ENCODE measurements at regions not wholly inside any gene's neighbourhood (a gene's known extent, or its start where the extent isn't known, plus 50 kb on each side); places are given as distances from the start of the nearest gene placed in this dataset.

DNA sequence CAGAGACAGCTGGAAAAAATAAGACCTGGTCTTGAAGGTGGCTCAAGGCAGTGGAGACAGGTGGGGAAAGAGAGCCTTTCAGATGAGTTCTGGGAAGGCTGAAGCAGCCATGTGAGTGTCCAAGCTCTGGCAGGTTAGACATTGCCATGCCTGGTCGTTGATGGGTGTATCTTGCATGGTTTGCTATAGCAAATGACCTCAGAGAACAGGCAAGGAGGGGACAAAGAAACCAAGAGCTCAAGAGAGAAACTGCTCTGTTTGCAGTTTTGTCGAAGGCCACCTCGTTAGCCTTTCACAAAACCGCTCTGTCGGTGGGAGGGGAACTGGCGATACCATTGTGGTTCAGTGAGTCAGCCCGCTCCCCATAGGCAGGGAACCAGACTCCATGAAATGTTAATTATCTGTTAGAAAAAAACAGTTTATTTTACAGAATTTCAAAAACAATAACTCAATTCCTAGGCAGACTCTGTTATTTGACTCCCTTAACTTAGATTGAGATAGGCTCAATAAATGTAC lies 82.8 kb upstream of the ARGLU1 start:
- in situ Hi-C loops (cut with MboI; ENCODE audit: low pct_unique_long_range_greater_than_20kb, low sequenced_read_pairs) = no loop called here
- no peak for DNase-seq

DNA sequence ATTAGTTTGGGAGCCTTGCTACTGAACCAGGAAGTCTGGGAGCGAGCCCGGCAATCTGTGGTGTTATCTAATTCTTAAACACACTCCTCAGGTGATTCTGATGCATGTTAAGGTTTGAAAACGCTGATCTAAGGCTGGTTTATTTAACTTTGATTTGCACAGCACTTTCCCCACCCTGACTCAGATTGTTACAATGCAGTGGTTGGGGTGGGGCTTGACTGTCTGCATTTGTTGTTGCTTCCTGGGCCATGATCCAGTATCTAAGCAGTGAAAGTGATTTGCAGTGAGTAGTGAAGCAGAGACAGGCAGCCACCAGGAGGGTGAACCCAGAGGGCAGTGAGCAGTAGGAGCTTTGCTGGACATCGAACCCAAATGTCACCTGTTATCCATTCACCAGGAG lies 81.6 kb upstream of the ARGLU1 start:
- DNase-seq = no peak
- in situ Hi-C loops (cut with MboI; ENCODE audit: low pct_unique_long_range_greater_than_20kb, low sequenced_read_pairs) = no loop called here

- in situ Hi-C loops (cut with MboI; ENCODE audit: low pct_unique_long_range_greater_than_20kb, low sequenced_read_pairs) = no loop called here
These were observed 72.6 kb upstream of the ARGLU1 start for GRCh38 chr13:106640515-106640914.

GRCh38 chr13:106637519-106637918 lies 69.6 kb upstream of the ARGLU1 start:
- DNase-seq = no peak
- in situ Hi-C loops (cut with MboI; ENCODE audit: low pct_unique_long_range_greater_than_20kb, low sequenced_read_pairs) = no loop called here

More at GRCh38 chr13:106640515-106640914, 72.6 kb upstream of the ARGLU1 start:
- DNase-seq = no peak

GRCh38 chr13:106636492-106636891 lies 68.6 kb upstream of the ARGLU1 start:
- no peak for DNase-seq

GRCh38 chr13:106635616-106636015 lies 67.7 kb upstream of the ARGLU1 start:
- no peak for DNase-seq
- in situ Hi-C loops (cut with MboI; ENCODE audit: low pct_unique_long_range_greater_than_20kb, low sequenced_read_pairs) = no loop called here

More at GRCh38 chr13:106636492-106636891, 68.6 kb upstream of the ARGLU1 start:
- in situ Hi-C loops (cut with MboI; ENCODE audit: low pct_unique_long_range_greater_than_20kb, low sequenced_read_pairs) = no loop called here

DNA sequence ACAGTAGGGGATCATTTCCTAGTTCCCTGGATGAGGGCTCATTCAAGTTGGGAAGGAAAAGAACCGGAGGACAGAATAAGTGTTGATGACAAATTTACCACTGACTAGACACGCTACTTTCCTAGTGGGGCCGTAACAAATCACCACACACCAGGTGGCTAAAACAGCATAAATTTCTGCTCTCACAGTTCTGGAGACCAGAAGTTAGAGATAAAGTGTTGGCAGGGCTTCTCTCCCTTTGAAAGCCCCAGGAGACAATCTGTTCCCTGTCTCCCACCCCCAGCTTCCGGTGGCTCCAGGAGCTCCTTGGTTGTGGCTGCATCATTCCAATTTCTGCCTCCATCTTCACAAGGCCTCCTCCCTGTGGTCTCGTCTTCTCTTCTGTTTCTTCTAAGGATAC lies 65.4 kb upstream of the ARGLU1 start:
- in situ Hi-C loops (cut with MboI; ENCODE audit: low pct_unique_long_range_greater_than_20kb, low sequenced_read_pairs) = no loop called here
- no peak for DNase-seq

GRCh38 chr13:106630650-106631049 lies 62.7 kb upstream of the ARGLU1 start:
- DNase-seq = peak; percentile 14

GRCh38 chr13:106630162-106630561 lies 62.2 kb upstream of the ARGLU1 start:
- in situ Hi-C loops (cut with MboI; ENCODE audit: low pct_unique_long_range_greater_than_20kb, low sequenced_read_pairs) = no loop called here
- DNase-seq = no peak

More at GRCh38 chr13:106630650-106631049, 62.7 kb upstream of the ARGLU1 start:
- in situ Hi-C loops (cut with MboI; ENCODE audit: low pct_unique_long_range_greater_than_20kb, low sequenced_read_pairs) = no loop called here

DNA sequence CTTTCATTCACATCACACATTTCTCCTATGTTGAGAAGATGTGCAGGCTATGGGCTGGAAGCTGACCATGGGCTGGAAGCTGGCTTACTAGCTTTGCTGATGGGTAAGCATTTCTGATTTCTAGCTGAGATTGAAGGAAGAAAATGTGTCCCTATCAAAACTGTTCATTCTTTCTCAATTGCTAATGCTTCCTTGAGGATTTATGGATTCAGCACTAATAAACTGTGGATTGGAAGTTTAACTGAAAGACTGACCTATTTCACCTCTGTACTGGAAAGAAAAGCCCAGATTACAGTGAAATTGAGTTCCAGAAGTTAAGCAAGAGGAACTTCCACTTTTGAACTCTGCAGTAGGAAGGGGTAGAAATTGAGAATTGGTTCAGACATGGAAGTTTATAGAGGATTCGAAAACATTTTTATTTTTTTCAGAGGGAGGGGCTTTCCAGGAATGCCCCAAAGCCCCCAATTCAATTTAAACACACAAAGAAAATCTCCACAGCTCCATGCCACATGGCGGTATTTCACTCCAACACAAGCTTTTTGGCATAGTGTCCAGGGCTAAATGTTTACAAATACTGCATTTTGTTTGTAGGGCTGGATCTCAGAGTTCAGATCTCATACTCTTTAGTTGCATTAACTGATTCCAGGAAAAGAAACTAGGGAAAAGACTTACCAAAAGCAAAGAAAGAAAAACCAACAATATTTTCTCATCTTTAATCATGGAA lies 61.2 kb upstream of the ARGLU1 start:
- in situ Hi-C loops (cut with MboI; ENCODE audit: low pct_unique_long_range_greater_than_20kb, low sequenced_read_pairs) = no loop called here

DNA sequence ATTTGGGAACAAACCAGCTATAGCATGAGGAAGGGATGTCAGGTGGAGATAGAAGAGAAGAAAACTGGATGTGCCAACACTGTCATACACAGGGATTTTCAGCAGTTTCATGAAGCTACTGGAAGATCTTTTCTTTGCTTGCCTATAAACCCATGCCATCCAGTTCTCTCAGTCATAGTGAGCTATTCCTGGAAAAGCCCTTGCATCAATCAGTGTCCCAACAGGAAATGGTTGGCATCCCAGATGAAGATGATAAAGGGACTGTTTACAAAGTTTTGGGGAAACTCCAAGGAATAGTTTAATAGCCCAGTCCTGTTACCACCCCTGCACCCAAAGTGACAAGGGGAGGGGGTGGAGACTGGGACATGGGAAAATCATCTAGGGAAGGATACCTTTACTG lies 58.5 kb upstream of the ARGLU1 start:
- no peak for DNase-seq
- in situ Hi-C loops (cut with MboI; ENCODE audit: low pct_unique_long_range_greater_than_20kb, low sequenced_read_pairs) = no loop called here

More for the DNA sequence above, 61.2 kb upstream of the ARGLU1 start:
- no peak for DNase-seq

- no peak for DNase-seq
- in situ Hi-C loops (cut with MboI; ENCODE audit: low pct_unique_long_range_greater_than_20kb, low sequenced_read_pairs) = no loop called here
These were observed 57.6 kb upstream of the ARGLU1 start for GRCh38 chr13:106625578-106625977.

- in situ Hi-C loops (cut with MboI; ENCODE audit: low pct_unique_long_range_greater_than_20kb, low sequenced_read_pairs) = no loop called here
- DNase-seq = no peak
These were observed 56.0 kb upstream of the ARGLU1 start for GRCh38 chr13:106623799-106624460.

GRCh38 chr13:106621833-106622232 lies 53.9 kb upstream of the ARGLU1 start:
- no peak for DNase-seq
- in situ Hi-C loops (cut with MboI; ENCODE audit: low pct_unique_long_range_greater_than_20kb, low sequenced_read_pairs) = no loop called here

DNA sequence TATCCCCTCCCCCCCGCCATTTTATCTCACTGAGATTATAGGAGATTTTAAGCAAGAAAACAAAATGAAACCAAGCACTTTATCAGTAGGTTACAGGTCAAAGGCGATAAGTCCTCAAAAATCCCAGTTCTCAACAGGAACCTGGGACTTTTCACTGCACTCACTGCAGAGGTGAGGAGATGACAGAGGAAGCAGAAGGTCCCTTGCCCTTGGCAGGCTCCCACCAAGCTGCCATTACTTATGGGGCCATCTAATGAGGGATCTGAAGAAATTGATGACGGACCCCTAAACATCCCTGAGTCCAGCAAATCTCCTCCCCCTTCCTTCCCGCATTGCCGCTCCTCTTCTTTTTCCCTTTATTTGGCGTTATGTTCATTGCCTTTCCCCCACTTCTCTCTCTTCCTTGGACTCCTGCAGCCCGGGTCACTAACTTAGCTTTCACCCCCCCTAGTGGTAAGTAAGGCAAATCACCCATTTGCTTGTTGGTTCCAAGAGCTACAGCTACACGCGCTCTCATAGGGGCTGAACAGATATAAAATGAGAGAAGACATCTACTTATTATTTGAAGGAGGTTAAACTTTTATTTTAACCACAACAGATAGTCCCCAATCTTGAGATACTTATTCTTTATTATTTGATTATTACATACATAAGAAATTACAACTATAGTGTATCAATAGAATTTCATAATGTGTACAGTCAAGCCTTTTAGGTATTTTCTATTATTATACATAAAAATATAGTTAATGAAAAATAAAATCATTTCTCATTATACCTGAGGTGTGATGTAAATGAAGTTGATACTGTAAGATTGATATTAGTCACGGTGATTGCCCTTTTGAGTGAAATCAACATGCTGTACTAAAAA lies 52.0 kb upstream of the ARGLU1 start:
- peak; percentile 65 for DNase-seq
- in situ Hi-C loops (cut with MboI; ENCODE audit: low pct_unique_long_range_greater_than_20kb, low sequenced_read_pairs) = no loop called here

All from KBM-7 (cell line).